A549 (cell line): ENCODE measurements at regions not wholly inside any gene's neighbourhood (a gene's known extent, or its start where the extent isn't known, plus 50 kb on each side); places are given as distances from the start of the nearest gene placed in this dataset.

Experiments
- CEBPB ChIP-seq, 2 experiments: fragments of >200 bp in 1 of 2; sonication (Bioruptor Twin) in 1 of 2; formaldehyde crosslinking in 1 of 2; IDR thresholded peaks; 2 replicates each; pipeline ENCODE4 v1.6.1; 2012 to 2016
- CTCF ChIP-seq: fragments of >200 bp; sonication (Bioruptor Twin); formaldehyde crosslinking; IDR thresholded peaks from 3 replicates; pipeline ENCODE4 v1.5.1; 2016
- MAX ChIP-seq: IDR thresholded peaks from 2 replicates; pipeline ENCODE4 v1.6.1; 2012
- RAD21 ChIP-seq, 2 experiments: fragments of >200 bp in 1 of 2; sonication (Bioruptor Twin) in 1 of 2; formaldehyde crosslinking in 1 of 2; IDR thresholded peaks in 1 of 2; conservative IDR thresholded peaks in 1 of 2; 2 replicates in 1 of 2; 3 replicates in 1 of 2; pipeline ENCODE4 v1.6.1; 2012 to 2018; ENCODE audit warnings: inconsistent platforms in 1 of 2
- SMC3 ChIP-seq: fragments of >200 bp; sonication (Bioruptor Twin); formaldehyde crosslinking; IDR thresholded peaks from 3 replicates; pipeline ENCODE4 v1.6.1; 2018; ENCODE audit warnings: inconsistent platforms

- TF ChIP-seq RAD21 (conservative IDR thresholded peaks at IDR 0.05 in 1 of 2, IDR thresholded peaks at IDR 0.05 in 1 of 2): no peak
- TF ChIP-seq MAX: no peak
- TF ChIP-seq CTCF: no peak
- no peak for TF ChIP-seq CEBPB (IDR thresholded peaks at IDR 0.05)
- no peak for TF ChIP-seq SMC3
Measured at GRCh38 chr11:134815404-134815803, 403.4 kb upstream of the B3GAT1 start.
